Activated CD8-positive, alpha-beta T cell treated with anti-CD3 and anti-CD28 coated beads, Interleukin-2, amount 10 ng/mL, durations not matched to agents 7 days and 5 days (primary cell): ENCODE measurements at regions not wholly inside any gene's neighbourhood (a gene's known extent, or its start where the extent isn't known, plus 50 kb on each side); places are given as distances from the start of the nearest gene placed in this dataset.

Source experiments
- ATAC-seq: fragments of 150-1000 bp; cut with Tn5 transposase; one replicate; pipeline ENCODE4 v1.10.0; 2021; ENCODE audit warnings: moderate library complexity
- CTCF ChIA-PET: fragments of 350-600 bp; sonication (Branson Sonifier 250); formaldehyde crosslinking; loops from one replicate; lab custom pipeline; 2021; ENCODE audit warnings: antibody characterized with exemption; lab: Charles Lee
- POLR2A ChIA-PET: fragments of 350-600 bp; sonication (Branson Sonifier 250); formaldehyde crosslinking; loops from one replicate; lab custom pipeline; 2021; ENCODE audit warnings: antibody characterized with exemption; lab: Charles Lee
- DNase-seq: peaks from one replicate; pipeline ENCODE4 v3.0.0-alpha.2; 2020
- H3K27ac Mint-ChIP-seq: one replicate; pipeline ENCODE4 v1.8.0; 2021; ENCODE audit warnings: mild to moderate bottlenecking, mixed read lengths
- H3K27me3 Mint-ChIP-seq: one replicate; pipeline ENCODE4 v1.8.0; 2021; ENCODE audit warnings: low read depth, mixed read lengths
- H3K36me3 Mint-ChIP-seq: one replicate; pipeline ENCODE4 v1.8.0; 2021; ENCODE audit warnings: low read depth, mixed read lengths
- H3K4me1 Mint-ChIP-seq: one replicate; pipeline ENCODE4 v1.8.0; 2021; ENCODE audit warnings: low read depth, mixed read lengths
- H3K4me3 Mint-ChIP-seq: one replicate; pipeline ENCODE4 v1.8.0; 2021; ENCODE audit warnings: mild to moderate bottlenecking, mixed read lengths
- H3K9me3 Mint-ChIP-seq: one replicate; pipeline ENCODE4 v1.8.0; 2022; ENCODE audit warnings: mixed read lengths; ENCODE audit not compliant: insufficient read depth

DNA sequence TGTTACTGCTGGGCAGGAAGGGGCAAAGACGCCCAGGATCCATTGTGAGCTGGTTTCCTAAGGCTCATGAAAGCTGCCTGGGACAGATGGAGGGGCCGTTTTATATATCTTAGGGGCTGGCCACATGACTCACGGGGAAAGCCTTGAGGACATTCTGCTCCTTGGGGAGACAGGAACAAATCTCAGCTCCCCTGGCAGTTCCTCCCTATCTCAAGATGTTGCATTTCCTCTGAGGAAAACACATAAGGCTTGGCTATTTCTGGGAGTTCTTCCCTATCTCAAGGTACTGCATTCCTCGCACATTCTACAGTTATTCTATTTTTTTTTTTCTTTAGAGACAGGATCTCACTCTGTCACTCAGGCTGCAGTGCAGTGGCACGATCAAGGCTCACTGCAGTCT is 804.6 kb upstream of the TENM3 start:
- ATAC-seq (no peak), DNase-seq (no peak)
- H3K36me3 Mint-ChIP-seq: no peaks in the 10 kb centered on the region
- H3K4me3 Mint-ChIP-seq: no peak overlapping the region
- no peaks in the 10 kb centered on the region for H3K9me3 Mint-ChIP-seq
- no peak overlapping the region for H3K27ac Mint-ChIP-seq
- H3K4me1 Mint-ChIP-seq: no peaks in the 10 kb centered on the region
- no peaks in the 10 kb centered on the region for H3K27me3 Mint-ChIP-seq
- ChIA-PET POLR2A (no interaction called here), CTCF (no interaction called here)

- ChIA-PET CTCF (no interaction called here), POLR2A (no interaction called here)
- no peaks in the 10 kb centered on the region for H3K27me3 Mint-ChIP-seq
- H3K4me3 Mint-ChIP-seq: no peak overlapping the region
- DNase-seq (no peak), ATAC-seq (no peak)
- H3K9me3 Mint-ChIP-seq: no peaks in the 10 kb centered on the region
- no peak overlapping the region for H3K27ac Mint-ChIP-seq
- no peaks in the 10 kb centered on the region for H3K36me3 Mint-ChIP-seq
- H3K4me1 Mint-ChIP-seq: no peaks in the 10 kb centered on the region
Measured at GRCh38 chr4:181443021-181443420, 800.2 kb upstream of the TENM3 start.

DNA sequence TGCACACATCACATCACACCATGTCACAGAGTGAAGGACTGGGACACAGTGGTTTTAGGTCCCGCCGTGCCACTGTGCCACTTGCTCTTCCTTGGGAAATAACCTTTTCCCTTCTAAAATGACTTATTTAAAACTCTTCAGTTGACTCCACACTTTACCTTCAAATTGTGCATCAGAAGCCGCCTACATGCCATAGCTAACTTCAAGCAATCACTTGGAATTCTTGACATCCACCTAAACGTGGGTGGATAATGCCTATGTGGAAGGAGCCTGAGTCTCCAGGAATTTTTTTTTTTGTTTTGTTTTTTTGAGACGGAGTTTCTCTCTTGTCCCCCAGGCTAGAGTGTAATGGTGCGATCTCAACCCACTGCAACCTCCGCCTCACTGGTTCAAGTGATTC is 777.4 kb upstream of the TENM3 start:
- CTCF ChIA-PET: no interaction called here
- POLR2A ChIA-PET: no interaction called here
- ATAC-seq (no peak), DNase-seq (no peak)
- H3K36me3 Mint-ChIP-seq: no peaks in the 10 kb centered on the region
- no peaks in the 10 kb centered on the region for H3K27me3 Mint-ChIP-seq
- H3K9me3 Mint-ChIP-seq: peaks cover 6% of the 10 kb centered on the region
- H3K4me3 Mint-ChIP-seq: no peak overlapping the region
- H3K27ac Mint-ChIP-seq: no peak overlapping the region
- no peaks in the 10 kb centered on the region for H3K4me1 Mint-ChIP-seq

DNA sequence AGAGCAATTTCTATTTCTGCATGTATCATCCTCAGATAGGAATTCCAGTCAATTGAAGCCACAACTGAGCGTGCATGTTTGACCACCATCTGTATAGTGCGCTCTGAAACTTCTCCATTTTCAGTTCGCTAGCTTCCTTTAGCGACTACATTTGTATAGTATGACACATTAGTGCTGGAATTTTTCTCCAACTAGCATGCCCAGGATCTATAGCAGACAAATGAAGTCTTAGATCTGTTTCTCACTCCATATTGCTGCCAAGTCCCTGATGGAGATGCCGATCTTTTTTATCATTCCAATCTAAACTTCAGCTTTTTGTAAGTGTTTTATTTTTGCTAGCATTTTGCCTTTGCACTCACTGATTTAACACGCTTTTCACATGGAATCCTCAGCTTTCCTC is 774.8 kb upstream of the TENM3 start:
- Mint-ChIP-seq H3K4me1 (no peaks in the 10 kb centered on the region), H3K27me3 (no peaks in the 10 kb centered on the region), H3K27ac (no peak overlapping the region), H3K4me3 (no peak overlapping the region), H3K36me3 (no peaks in the 10 kb centered on the region), H3K9me3 (peaks cover 6% of the 10 kb centered on the region)
- ChIA-PET CTCF (no interaction called here), POLR2A (no interaction called here)
- no peak for ATAC-seq
- DNase-seq: no peak

DNA sequence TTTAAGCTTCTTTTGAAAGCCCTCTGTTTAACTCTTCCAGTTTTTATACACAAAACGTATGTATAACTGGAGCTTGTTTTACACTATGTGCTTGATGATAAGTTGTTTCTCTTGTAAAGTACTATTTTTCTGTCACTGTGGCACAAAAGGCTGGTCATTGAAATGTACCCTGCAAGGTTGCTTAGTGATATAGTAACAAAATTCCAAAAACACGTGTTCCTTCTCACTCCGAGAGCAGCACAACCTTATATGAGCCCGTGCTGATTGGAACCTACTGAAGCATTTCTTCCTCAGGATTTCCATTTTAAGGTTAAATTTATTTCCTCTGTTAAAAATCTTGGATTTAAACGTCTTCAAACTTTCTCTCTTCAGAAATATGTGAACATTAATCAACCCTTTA is 772.9 kb upstream of the TENM3 start:
- Mint-ChIP-seq H3K36me3 (no peaks in the 10 kb centered on the region), H3K27ac (no peak overlapping the region), H3K9me3 (no peaks in the 10 kb centered on the region), H3K27me3 (no peaks in the 10 kb centered on the region), H3K4me3 (no peak overlapping the region), H3K4me1 (no peaks in the 10 kb centered on the region)
- POLR2A ChIA-PET: no interaction called here
- CTCF ChIA-PET: no interaction called here
- DNase-seq: no peak
- ATAC-seq: no peak

GRCh38 chr4:181475359-181475758 is 767.8 kb upstream of the TENM3 start:
- Mint-ChIP-seq H3K36me3 (no peaks in the 10 kb centered on the region), H3K4me1 (no peaks in the 10 kb centered on the region), H3K27ac (no peak overlapping the region), H3K4me3 (no peak overlapping the region), H3K27me3 (no peaks in the 10 kb centered on the region), H3K9me3 (no peaks in the 10 kb centered on the region)
- ATAC-seq (no peak), DNase-seq (no peak)
- ChIA-PET POLR2A (no interaction called here), CTCF (no interaction called here)

GRCh38 chr4:181475781-181476507 is 767.3 kb upstream of the TENM3 start:
- Mint-ChIP-seq H3K9me3 (no peaks in the 10 kb centered on the region), H3K4me3 (no peak overlapping the region), H3K36me3 (no peaks in the 10 kb centered on the region), H3K4me1 (no peaks in the 10 kb centered on the region), H3K27ac (no peak overlapping the region), H3K27me3 (no peaks in the 10 kb centered on the region)
- POLR2A ChIA-PET: no interaction called here
- ATAC-seq (no peak), DNase-seq (no peak)
- CTCF ChIA-PET: no interaction called here

- H3K9me3 Mint-ChIP-seq: no peaks in the 10 kb centered on the region
- ChIA-PET CTCF (no interaction called here), POLR2A (no interaction called here)
- H3K4me1 Mint-ChIP-seq: no peaks in the 10 kb centered on the region
- H3K4me3 Mint-ChIP-seq: no peak overlapping the region
- no peak overlapping the region for H3K27ac Mint-ChIP-seq
- ATAC-seq (no peak), DNase-seq (no peak)
- H3K36me3 Mint-ChIP-seq: no peaks in the 10 kb centered on the region
- no peaks in the 10 kb centered on the region for H3K27me3 Mint-ChIP-seq
Measured at GRCh38 chr4:181476508-181476890, 766.7 kb upstream of the TENM3 start.

- H3K36me3 Mint-ChIP-seq: no peaks in the 10 kb centered on the region
- DNase-seq (no peak), ATAC-seq (no peak)
- no peaks in the 10 kb centered on the region for H3K27me3 Mint-ChIP-seq
- H3K27ac Mint-ChIP-seq: no peak overlapping the region
- H3K4me3 Mint-ChIP-seq: no peak overlapping the region
- H3K9me3 Mint-ChIP-seq: no peaks in the 10 kb centered on the region
- POLR2A ChIA-PET: no interaction called here
- CTCF ChIA-PET: no interaction called here
- no peaks in the 10 kb centered on the region for H3K4me1 Mint-ChIP-seq
Measured at GRCh38 chr4:181477591-181477990, 765.6 kb upstream of the TENM3 start.

DNA sequence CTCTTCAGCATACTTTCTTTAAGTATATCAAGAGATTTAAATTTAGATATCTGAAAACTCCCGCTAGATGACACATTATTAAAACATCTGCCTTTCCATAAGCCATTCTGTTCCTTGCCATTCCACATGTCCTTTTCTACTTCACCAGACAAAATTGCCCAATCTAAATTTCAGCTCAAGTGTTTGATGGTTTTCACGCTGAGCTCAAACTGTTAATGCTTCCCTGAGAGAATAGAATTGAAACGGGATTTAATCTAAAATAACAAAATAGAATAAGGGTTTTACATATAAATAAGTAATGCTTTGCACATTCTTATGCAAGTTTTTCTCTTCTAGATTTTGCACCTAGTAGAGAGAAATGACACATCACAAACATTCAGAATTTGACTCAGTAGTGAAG is 764.5 kb upstream of the TENM3 start:
- H3K4me3 Mint-ChIP-seq: no peak overlapping the region
- ChIA-PET POLR2A (no interaction called here), CTCF (no interaction called here)
- H3K4me1 Mint-ChIP-seq: no peaks in the 10 kb centered on the region
- no peak for DNase-seq
- H3K9me3 Mint-ChIP-seq: no peaks in the 10 kb centered on the region
- no peak for ATAC-seq
- H3K36me3 Mint-ChIP-seq: no peaks in the 10 kb centered on the region
- no peaks in the 10 kb centered on the region for H3K27me3 Mint-ChIP-seq
- H3K27ac Mint-ChIP-seq: no peak overlapping the region

- POLR2A ChIA-PET: no interaction called here
- Mint-ChIP-seq H3K4me3 (no peak overlapping the region), H3K9me3 (no peaks in the 10 kb centered on the region), H3K27me3 (no peaks in the 10 kb centered on the region), H3K36me3 (no peaks in the 10 kb centered on the region), H3K27ac (no peak overlapping the region), H3K4me1 (no peaks in the 10 kb centered on the region)
- ATAC-seq: no peak
- CTCF ChIA-PET: no interaction called here
- DNase-seq: no peak
Measured at GRCh38 chr4:181479141-181479540, 764.1 kb upstream of the TENM3 start.

GRCh38 chr4:181484396-181484795 is 758.8 kb upstream of the TENM3 start:
- Mint-ChIP-seq H3K4me3 (no peak overlapping the region), H3K36me3 (no peaks in the 10 kb centered on the region), H3K4me1 (no peaks in the 10 kb centered on the region), H3K9me3 (no peaks in the 10 kb centered on the region), H3K27ac (no peak overlapping the region), H3K27me3 (no peaks in the 10 kb centered on the region)
- CTCF ChIA-PET: no interaction called here
- DNase-seq: no peak
- ATAC-seq: no peak
- POLR2A ChIA-PET: no interaction called here

GRCh38 chr4:181488926-181489325 is 754.3 kb upstream of the TENM3 start:
- H3K4me3 Mint-ChIP-seq: no peak overlapping the region
- no peaks in the 10 kb centered on the region for H3K27me3 Mint-ChIP-seq
- ChIA-PET CTCF (no interaction called here), POLR2A (no interaction called here)
- no peak for DNase-seq
- no peaks in the 10 kb centered on the region for H3K4me1 Mint-ChIP-seq
- no peaks in the 10 kb centered on the region for H3K36me3 Mint-ChIP-seq
- H3K9me3 Mint-ChIP-seq: no peaks in the 10 kb centered on the region
- no peak overlapping the region for H3K27ac Mint-ChIP-seq
- ATAC-seq: no peak
